HEK293 (cell line): ENCODE measurements at regions not wholly inside any gene's neighbourhood (a gene's known extent, or its start where the extent isn't known, plus 50 kb on each side); places are given as distances from the start of the nearest gene placed in this dataset.

Source experiments
- CTCF ChIA-PET: fragments of 350-600 bp; formaldehyde crosslinking; extraction: SDS; loops from one replicate; lab custom pipeline; 2021; ENCODE audit warnings: antibody characterized with exemption; lab: Yijun Ruan, JAX
- POLR2A ChIA-PET: fragments of 300-600 bp; formaldehyde crosslinking; extraction: SDS; loops from one replicate; lab custom pipeline; 2020; ENCODE audit warnings: antibody characterized with exemption, inconsistent platforms; lab: Yijun Ruan, JAX
- H3K27ac ChIP-seq: fragments of 200-500 bp; sonication (Bioruptor generic); 2 replicates; pipeline ENCODE4 v1.5.1; 2014; ENCODE audit warnings: low read depth, low read length, control low read depth, inconsistent platforms; ENCODE audit errors: extremely low read depth
- H3K36me3 ChIP-seq, 2 experiments: fragments of 200-500 bp in 1 of 2; sonication (Bioruptor generic) in 1 of 2; 1 replicate in 1 of 2; 2 replicates in 1 of 2; pipeline ENCODE4 v1.5.1; 2014 to 2017; ENCODE audit warnings: inconsistent platforms in 2 of 2, low read length in 2 of 2; ENCODE audit not compliant: control insufficient read depth in 2 of 2, insufficient read depth in 1 of 2
- H3K4me1 ChIP-seq: fragments of 200-500 bp; sonication (Bioruptor generic); 2 replicates; pipeline ENCODE4 v1.5.1; 2014; ENCODE audit warnings: mild to moderate bottlenecking, low read length, inconsistent platforms; ENCODE audit not compliant: control insufficient read depth, insufficient read depth
- H3K4me3 ChIP-seq: 2 replicates; pipeline ENCODE4 v1.5.1; 2011; ENCODE audit warnings: low read depth, mild to moderate bottlenecking, control low read depth, low read length, moderate library complexity
- H3K9me3 ChIP-seq: fragments of 200-500 bp; sonication (Bioruptor generic); 2 replicates; pipeline ENCODE4 v1.5.1; 2014; ENCODE audit warnings: low read depth, low read length, inconsistent platforms; ENCODE audit not compliant: control insufficient read depth, insufficient read depth
- CTCF ChIP-seq: fragments of 450-650 bp; formaldehyde crosslinking; IDR thresholded peaks from 2 replicates; pipeline ENCODE4 v1.5.1; 2016; ENCODE audit warnings: missing biosample characterization, missing genetic modification characterization
- GLI4 ChIP-seq: fragments of 450-650 bp; formaldehyde crosslinking; IDR thresholded peaks from 2 replicates; pipeline ENCODE4 v1.5.1; 2016; ENCODE audit warnings: missing biosample characterization, missing genetic modification characterization
- SETDB1 ChIP-seq: IDR thresholded peaks from one replicate; pipeline ENCODE4 v1.6.1; 2017; ENCODE audit warnings: mild to moderate bottlenecking, low read length, moderate library complexity, mixed read lengths; ENCODE audit not compliant: insufficient read length
- SP7 ChIP-seq: fragments of 450-650 bp; formaldehyde crosslinking; IDR thresholded peaks from 2 replicates; pipeline ENCODE4 v1.5.1; 2016; ENCODE audit warnings: missing biosample characterization, missing genetic modification characterization
- ZBTB17 ChIP-seq: fragments of 450-650 bp; formaldehyde crosslinking; IDR thresholded peaks from 2 replicates; pipeline ENCODE4 v1.5.1; 2016; ENCODE audit warnings: missing biosample characterization, missing genetic modification characterization
- ZBTB48 ChIP-seq: fragments of 450-650 bp; formaldehyde crosslinking; IDR thresholded peaks from 2 replicates; pipeline ENCODE4 v1.5.1; 2016; ENCODE audit warnings: missing biosample characterization, missing genetic modification characterization
- ZBTB49 ChIP-seq: fragments of 450-650 bp; formaldehyde crosslinking; IDR thresholded peaks from 2 replicates; pipeline ENCODE4 v1.5.1; 2016; ENCODE audit warnings: missing biosample characterization, missing genetic modification characterization, low read depth
- ZNF175 ChIP-seq: fragments of 450-650 bp; formaldehyde crosslinking; IDR thresholded peaks from 2 replicates; pipeline ENCODE4 v1.5.1; 2016; ENCODE audit warnings: missing biosample characterization, missing genetic modification characterization
- ZNF18 ChIP-seq: fragments of 450-650 bp; formaldehyde crosslinking; IDR thresholded peaks from 2 replicates; pipeline ENCODE4 v1.5.1; 2016; ENCODE audit warnings: missing biosample characterization, missing genetic modification characterization
- ZNF211 ChIP-seq: fragments of 450-650 bp; formaldehyde crosslinking; IDR thresholded peaks from 2 replicates; pipeline ENCODE4 v1.5.1; 2016; ENCODE audit warnings: low read depth, missing biosample characterization, missing genetic modification characterization
- ZNF335 ChIP-seq: fragments of 450-650 bp; formaldehyde crosslinking; conservative IDR thresholded peaks from 2 replicates; pipeline ENCODE4 v1.5.1; 2016; ENCODE audit warnings: missing biosample characterization, missing genetic modification characterization
- ZNF670 ChIP-seq: fragments of 450-650 bp; formaldehyde crosslinking; IDR thresholded peaks from 2 replicates; pipeline ENCODE4 v1.5.1; 2016; ENCODE audit warnings: missing biosample characterization, missing genetic modification characterization, low read depth
- ZNF830 ChIP-seq: fragments of 450-650 bp; IDR thresholded peaks from 2 replicates; pipeline ENCODE4 v1.5.0; 2018; ENCODE audit warnings: missing biosample characterization, missing genetic modification characterization, low read depth, mild to moderate bottlenecking, moderate library complexity
- ZSCAN23 ChIP-seq: fragments of 450-650 bp; formaldehyde crosslinking; IDR thresholded peaks from 2 replicates; pipeline ENCODE4 v1.5.1; 2016; ENCODE audit warnings: missing biosample characterization, missing genetic modification characterization

- TF ChIP-seq ZBTB48 (tag by site-specific recombination) (no peak), ZNF18 (tag by site-specific recombination) (no peak), GLI4 (tag by site-specific recombination) (no peak), SP7 (tag by site-specific recombination) (no peak), ZNF335 (tag by site-specific recombination) (no peak)
- Histone ChIP-seq H3K4me1 (no peaks in the 10 kb centered on the region), H3K27ac (no peak overlapping the region), H3K9me3 (no peaks in the 10 kb centered on the region), H3K4me3 (no peak overlapping the region), H3K36me3 (no peaks in the 10 kb centered on the region)
- ChIA-PET POLR2A (interaction anchor here (0.6 kb wide), 1 partner anchor 472 kb away, joined by 3 read pairs; the partner anchor contains the start of gene HS3ST3B1), CTCF (no interaction called here)
Observed at GRCh38 chr17:14772776-14773175, 471.9 kb downstream of the HS3ST3B1 start.

- Histone ChIP-seq H3K9me3 (no peaks in the 10 kb centered on the region), H3K36me3 (no peaks in the 10 kb centered on the region), H3K27ac (no peak overlapping the region), H3K4me1 (no peaks in the 10 kb centered on the region), H3K4me3 (no peak overlapping the region)
- ChIA-PET POLR2A (no interaction called here), CTCF (interaction anchor here (1.6 kb wide), 1 partner anchor 155 kb away, joined by 4 read pairs; no protein-coding TSS in a partner anchor)
- no peak for TF ChIP-seq ZNF830 (tag by site-specific recombination)
- no peak for TF ChIP-seq ZNF175 (tag by site-specific recombination)
- TF ChIP-seq CTCF = no peak
- TF ChIP-seq ZNF211 (tag by site-specific recombination) = no peak
- no peak for TF ChIP-seq ZSCAN23 (tag by site-specific recombination)
- TF ChIP-seq ZNF670 (tag by site-specific recombination) = no peak
- TF ChIP-seq ZBTB49 (tag by site-specific recombination) = no peak
- TF ChIP-seq ZBTB17 (tag by site-specific recombination) = no peak
Observed at GRCh38 chr17:14771543-14771942, 470.7 kb downstream of the HS3ST3B1 start.

GRCh38 chr17:14768923-14769322 lies 468.0 kb downstream of the HS3ST3B1 start:
- CTCF ChIA-PET = no interaction called here
- POLR2A ChIA-PET = no interaction called here

More at GRCh38 chr17:14768923-14769322, 468.0 kb downstream of the HS3ST3B1 start:
- Histone ChIP-seq H3K9me3 (no peaks in the 10 kb centered on the region), H3K27ac (no peak overlapping the region), H3K36me3 (no peaks in the 10 kb centered on the region), H3K4me3 (no peak overlapping the region), H3K4me1 (no peaks in the 10 kb centered on the region)
- TF ChIP-seq ZBTB17 (tag by site-specific recombination) = no peak
- peak; percentile 19 for TF ChIP-seq SETDB1
